GM23248 (cell line): ENCODE measurements at regions not wholly inside any gene's neighbourhood (a gene's known extent, or its start where the extent isn't known, plus 50 kb on each side); places are given as distances from the start of the nearest gene placed in this dataset.
"Not testable (repeated sequence)": the region's sequence is repeated elsewhere in the genome, so short reads cannot be mapped to it uniquely, and the experiment has no call there.

Source experiments
- DNase-seq: peaks from one replicate; pipeline ENCODE4 v3.0.0-alpha.2; 2015
- H2AFZ ChIP-seq: fragments of 200-600 bp; sonication (generic); 2 replicates; pipeline ENCODE4 v1.6.1; 2016; ENCODE audit warnings: antibody characterized with exemption
- H3F3A ChIP-seq: fragments of 200-600 bp; sonication (generic); 2 replicates; pipeline ENCODE4 v1.6.1; 2016; ENCODE audit warnings: mild to moderate bottlenecking, antibody characterized with exemption, mixed run types; ENCODE audit not compliant: insufficient read depth
- H3K27ac ChIP-seq: fragments of 200-600 bp; sonication (generic); 2 replicates; pipeline ENCODE4 v1.5.1; 2016; ENCODE audit warnings: mild to moderate bottlenecking
- H3K27me3 ChIP-seq: fragments of 200-600 bp; sonication (generic); replicated peaks from 2 replicates; pipeline ENCODE4 v1.6.1; 2016; ENCODE audit warnings: mild to moderate bottlenecking; ENCODE audit not compliant: insufficient read depth
- H3K36me3 ChIP-seq: fragments of 200-600 bp; sonication (generic); 2 replicates; pipeline ENCODE4 v1.6.1; 2016; ENCODE audit warnings: low read depth, mild to moderate bottlenecking
- H3K4me1 ChIP-seq: fragments of 200-600 bp; sonication (generic); 2 replicates; pipeline ENCODE4 v1.6.1; 2016; ENCODE audit warnings: mild to moderate bottlenecking; ENCODE audit not compliant: insufficient read depth
- H3K4me2 ChIP-seq: fragments of 200-600 bp; sonication (generic); one replicate; pipeline ENCODE4 v1.6.1; 2016; ENCODE audit warnings: mild to moderate bottlenecking; ENCODE audit not compliant: unreplicated experiment
- H3K4me3 ChIP-seq: fragments of 200-600 bp; sonication (generic); 2 replicates; pipeline ENCODE4 v1.5.1; 2016; ENCODE audit warnings: mild to moderate bottlenecking
- H3K79me2 ChIP-seq: fragments of 200-600 bp; sonication (generic); 2 replicates; pipeline ENCODE4 v1.6.1; 2016; ENCODE audit warnings: mild to moderate bottlenecking; ENCODE audit not compliant: insufficient read depth
- H3K9ac ChIP-seq: fragments of 200-600 bp; sonication (generic); 2 replicates; pipeline ENCODE4 v1.6.1; 2016; ENCODE audit warnings: mild to moderate bottlenecking
- H3K9me2 ChIP-seq: fragments of 200-600 bp; sonication (generic); 2 replicates; pipeline ENCODE4 v1.6.1; 2016; ENCODE audit warnings: mixed run types, mild to moderate bottlenecking, moderate library complexity; ENCODE audit not compliant: insufficient read depth
- H3K9me3 ChIP-seq: fragments of 200-600 bp; sonication (generic); one replicate; pipeline ENCODE4 v1.6.1; 2017; ENCODE audit warnings: low read depth
- H4K20me1 ChIP-seq: fragments of 200-600 bp; sonication (generic); 2 replicates; pipeline ENCODE4 v1.6.0; 2016; ENCODE audit not compliant: insufficient read depth
- EZH2 ChIP-seq: fragments of 200-600 bp; sonication (generic); IDR thresholded peaks from 2 replicates; pipeline ENCODE4 v1.6.1; 2018; ENCODE audit warnings: antibody characterized with exemption, mild to moderate bottlenecking; ENCODE audit not compliant: insufficient read depth, poor library complexity, severe bottlenecking
- EZH2phosphoT487 ChIP-seq: fragments of 200-600 bp; sonication (generic); IDR thresholded peaks from 2 replicates; pipeline ENCODE4 v1.6.1; 2018; ENCODE audit warnings: antibody characterized with exemption, moderate library complexity, mild to moderate bottlenecking, low read depth; ENCODE audit not compliant: insufficient read depth
- WGBS, 2 experiments: methylation state at CpG; one replicate each; pipeline ENCODE4 v1.1.6; 2015 to 2017; ENCODE audit warnings: low lambda C conversion rate in 2 of 2, low coverage in 1 of 2; ENCODE audit errors: missing lambda C conversion rate in 2 of 2; 5-methylcytosine and 5-hydroxymethylcytosine counted together
- in situ Hi-C: fragments of 300-500 bp; cut with MboI; formaldehyde crosslinking; loops from 2 replicates; pipeline ENCODE4 v1.15.0; 2020

DNA sequence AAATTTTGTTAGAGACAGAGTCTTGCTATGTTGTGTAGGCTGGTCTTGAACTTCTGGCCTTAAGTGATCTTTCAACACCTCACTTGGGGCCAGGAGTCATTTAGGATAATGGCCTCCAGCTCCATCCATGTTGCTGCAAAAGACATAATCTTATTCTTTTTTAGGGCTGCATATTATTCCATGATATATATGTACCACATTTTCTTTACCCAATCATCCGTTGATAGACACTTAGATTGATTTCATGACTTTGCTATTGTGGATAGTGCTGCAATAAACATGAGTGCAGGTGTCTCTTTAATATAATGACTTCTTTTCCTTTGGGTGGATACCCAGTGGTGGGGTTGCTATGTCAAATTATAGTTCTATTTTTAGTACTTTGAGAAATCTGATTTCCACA lies 140.9 kb upstream of the LCORL start:
- Histone ChIP-seq H3K27me3 (no peaks in the 10 kb centered on the region), H3K36me3 (no peaks in the 10 kb centered on the region), H3K4me2 (no peak overlapping the region), H4K20me1 (no peaks in the 10 kb centered on the region), H3F3A (no peaks in the 10 kb centered on the region), H3K79me2 (no peaks in the 10 kb centered on the region), H3K4me1 (no peaks in the 10 kb centered on the region), H3K9me3 (no peaks in the 10 kb centered on the region), H3K4me3 (no peak overlapping the region), H2AFZ (no peak overlapping the region), H3K9me2 (no peaks in the 10 kb centered on the region), H3K27ac (no peak overlapping the region), H3K9ac (no peak overlapping the region)
- no peak for DNase-seq
- 0 to 12% methylated on average over 1 of the region's 1 CpG for WGBS, 2 experiments
- in situ Hi-C loops: no loop called here
- TF ChIP-seq EZH2 (no peak), EZH2phosphoT487 (no peak)

DNA sequence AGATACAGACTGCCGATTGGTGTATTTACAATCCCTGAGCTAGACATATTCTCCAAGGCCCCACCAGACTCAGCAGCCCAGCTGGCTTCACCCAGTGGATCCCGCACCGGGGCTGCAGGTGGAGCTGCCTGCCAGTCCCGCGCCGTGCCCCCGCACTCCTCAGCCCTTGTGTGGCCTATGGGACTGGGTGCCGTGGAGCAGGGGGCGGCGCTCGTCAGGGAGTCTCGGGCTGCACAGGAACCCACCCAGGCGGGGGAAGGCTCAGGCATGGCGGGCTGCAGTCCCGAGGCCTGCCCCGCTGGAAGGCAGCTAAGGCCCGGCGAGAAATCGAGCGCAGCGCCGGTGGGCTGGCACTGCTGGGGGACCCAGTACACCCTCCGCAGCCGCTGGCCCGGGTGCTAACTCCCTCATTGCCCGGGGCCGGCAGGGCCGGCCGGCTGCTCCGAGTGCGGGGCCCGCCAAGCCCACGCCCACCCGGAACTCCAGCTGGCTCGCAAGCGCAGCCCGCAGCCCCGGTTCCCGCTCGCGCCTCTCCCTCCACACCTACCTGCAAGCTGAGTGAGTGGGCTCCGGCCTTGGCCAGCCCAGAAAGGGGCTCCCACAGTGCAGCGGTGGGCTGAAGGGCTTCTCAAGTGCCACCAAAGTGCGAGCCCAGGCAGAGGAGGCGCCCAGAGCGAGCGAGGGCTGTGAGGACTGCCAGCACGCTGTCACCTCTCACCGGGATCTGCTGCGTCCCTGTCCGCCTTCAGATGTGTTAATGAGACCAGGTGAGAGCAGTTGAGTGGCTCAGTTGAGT lies 137.8 kb upstream of the LCORL start:
- H3K4me3 ChIP-seq, H3K4me1 ChIP-seq, H3K9me3 ChIP-seq, H3K9ac ChIP-seq, DNase-seq, H3K9me2 ChIP-seq, H3K36me3 ChIP-seq, in situ Hi-C loops, H3K27me3 ChIP-seq, H3K27ac ChIP-seq, H3K79me2 ChIP-seq, H4K20me1 ChIP-seq, H3F3A ChIP-seq, H2AFZ ChIP-seq, H3K4me2 ChIP-seq: not testable (repeated sequence)
- 71 to 77% methylated on average over 43 to 51 of the region's 51 CpGs for WGBS, 2 experiments

DNA sequence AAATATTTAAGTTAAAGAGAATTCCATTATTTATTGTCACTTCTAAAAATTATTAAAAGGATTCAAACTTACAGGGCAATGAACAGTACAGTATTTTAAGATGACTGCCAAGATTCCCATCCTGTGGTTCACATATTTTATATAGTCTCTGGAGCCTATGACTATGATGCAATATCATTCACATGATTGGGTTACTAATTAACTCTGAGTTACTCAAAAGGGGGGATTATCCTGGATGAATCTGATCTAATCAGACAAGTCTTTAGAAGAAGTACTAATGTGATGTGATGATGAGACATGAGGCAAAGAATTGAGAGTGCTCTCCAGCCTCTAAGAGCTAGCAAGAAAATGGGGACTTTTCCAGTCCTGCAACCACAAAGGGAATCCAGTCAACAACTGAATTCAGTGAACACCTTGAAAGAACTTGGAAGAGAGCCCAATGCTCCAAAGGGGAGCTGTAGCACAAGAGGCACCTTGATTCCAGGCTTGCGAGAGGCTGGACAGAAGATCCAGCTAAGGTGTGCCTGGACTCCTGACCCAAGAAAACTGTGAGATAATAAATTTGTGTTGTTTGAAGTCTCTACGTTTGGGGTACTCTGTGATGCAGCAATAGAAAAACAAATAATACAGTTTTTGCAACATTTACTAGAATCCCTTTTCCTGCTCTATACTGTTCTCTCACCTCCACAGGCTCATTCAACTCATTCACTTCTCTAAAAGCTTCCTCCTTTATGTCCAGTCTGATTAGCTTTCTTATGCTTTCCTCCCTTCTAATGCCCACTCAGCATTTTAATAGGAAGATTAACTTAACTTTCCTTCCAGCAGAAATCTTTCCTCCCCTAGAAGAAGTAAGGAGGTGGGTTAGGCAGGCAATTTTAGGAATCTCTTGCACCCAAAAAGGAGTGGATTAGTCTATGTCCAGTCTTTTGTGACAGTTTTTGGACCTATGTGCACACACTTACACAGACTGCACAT lies 133.8 kb upstream of the LCORL start:
- Histone ChIP-seq H3K79me2 (no peaks in the 10 kb centered on the region), H3K27ac (no peak overlapping the region), H4K20me1 (no peaks in the 10 kb centered on the region), H3K4me3 (no peak overlapping the region), H3K9me2 (no peaks in the 10 kb centered on the region), H3K4me1 (no peaks in the 10 kb centered on the region), H3K4me2 (no peak overlapping the region), H3F3A (no peaks in the 10 kb centered on the region), H2AFZ (no peak overlapping the region), H3K36me3 (no peaks in the 10 kb centered on the region), H3K27me3 (no peaks in the 10 kb centered on the region), H3K9me3 (no peaks in the 10 kb centered on the region), H3K9ac (no peak overlapping the region)
- TF ChIP-seq EZH2 (no peak), EZH2phosphoT487 (no peak)
- no peak for DNase-seq
- 6 to 15% methylated on average over 2 of the region's 2 CpGs for WGBS, 2 experiments
- in situ Hi-C loops: no loop called here

DNA sequence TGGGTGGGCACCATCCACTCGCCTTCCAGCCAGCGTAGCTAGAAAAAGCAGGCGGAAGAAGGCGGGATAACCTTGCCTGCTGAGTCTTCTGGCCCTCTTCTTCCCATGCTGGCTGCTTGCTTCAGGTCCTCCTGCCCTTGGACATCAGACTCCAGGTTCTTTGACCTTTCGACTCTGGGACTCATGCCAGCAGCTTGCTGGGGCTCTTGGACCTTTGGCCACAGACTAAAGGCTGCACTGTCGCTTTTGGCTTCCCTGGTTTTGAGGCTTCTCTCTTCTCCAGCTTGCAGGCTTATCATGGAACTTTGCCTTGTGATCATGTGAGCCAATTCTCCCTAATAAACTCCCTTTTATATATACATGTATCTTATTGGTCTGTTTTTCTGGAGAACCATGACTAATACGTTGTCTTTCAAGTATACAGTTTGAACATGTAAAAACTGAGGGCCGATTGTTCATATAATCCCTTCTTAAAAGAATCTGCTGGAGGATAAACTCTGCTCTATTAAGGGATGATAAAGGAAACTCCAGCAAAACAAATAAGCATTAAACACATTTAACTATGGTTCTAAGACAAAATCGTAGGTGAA lies 116.6 kb upstream of the LCORL start:
- no peak for DNase-seq
- Histone ChIP-seq H3K27ac (no peak overlapping the region), H3F3A (no peaks in the 10 kb centered on the region), H3K9me2 (no peaks in the 10 kb centered on the region), H3K27me3 (no peaks in the 10 kb centered on the region), H2AFZ (no peak overlapping the region), H3K79me2 (no peaks in the 10 kb centered on the region), H3K9ac (no peak overlapping the region), H4K20me1 (no peaks in the 10 kb centered on the region), H3K4me1 (no peaks in the 10 kb centered on the region), H3K9me3 (no peaks in the 10 kb centered on the region), H3K4me3 (no peak overlapping the region), H3K4me2 (no peak overlapping the region), H3K36me3 (no peaks in the 10 kb centered on the region)
- no peak for TF ChIP-seq EZH2
- TF ChIP-seq EZH2phosphoT487: no peak
- 37 to 45% methylated on average over 9 of the region's 9 CpGs for WGBS, 2 experiments
- in situ Hi-C loops: no loop called here
